Right lobe of liver (tissue), 4 donors: ENCODE measurements at regions not wholly inside any gene's neighbourhood (a gene's known extent, or its start where the extent isn't known, plus 50 kb on each side); places are given as distances from the start of the nearest gene placed in this dataset.

ENCODE experiments used
- POLR2A ChIP-seq: fragments of 450-650 bp; IDR thresholded peaks from one replicate; pipeline ENCODE4 v1.6.1; 2017; ENCODE audit warnings: antibody characterized with exemption, mild to moderate bottlenecking
- TF ChIP-seq, protein P1 (sequence below), 4 donors: fragments of 200-600 bp in 3 of 4; fragments of 450-650 bp in 1 of 4; IDR thresholded peaks; one replicate each; pipeline versions ENCODE4 v1.5.1 to v1.8.0; 2016 to 2022; ENCODE audit warnings: antibody characterized with exemption in 4 of 4, mild to moderate bottlenecking in 2 of 4
- donor health status: DM: no; HTN: no; CAD: no.
- donor health status: DM: no; HTN: no; CAD: no.
- donor health status: DM: no; HTN: yes; CAD: no.

DNA sequence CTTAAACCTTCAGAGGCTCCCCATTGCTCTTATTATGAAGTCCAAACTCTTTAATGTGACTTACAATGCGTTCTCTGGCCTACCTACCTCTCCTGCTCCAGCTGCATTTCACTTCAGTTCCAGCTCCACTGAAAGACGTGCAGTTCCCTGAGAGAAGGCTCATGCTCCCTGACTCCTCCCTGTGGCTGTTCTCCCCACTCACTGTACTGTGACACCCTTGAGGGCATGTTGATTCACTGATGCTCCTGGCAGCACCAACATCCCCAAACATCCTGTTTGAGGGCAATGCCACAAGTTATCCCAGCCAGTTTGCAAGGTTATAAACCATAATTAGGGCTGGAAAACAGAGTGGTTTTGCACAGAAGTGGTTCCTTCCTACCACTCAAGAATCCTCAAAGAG, 111.2 kb downstream of the LSM5 start:
- TF ChIP-seq POLR2A: no peak
- TF ChIP-seq, protein P1, sequence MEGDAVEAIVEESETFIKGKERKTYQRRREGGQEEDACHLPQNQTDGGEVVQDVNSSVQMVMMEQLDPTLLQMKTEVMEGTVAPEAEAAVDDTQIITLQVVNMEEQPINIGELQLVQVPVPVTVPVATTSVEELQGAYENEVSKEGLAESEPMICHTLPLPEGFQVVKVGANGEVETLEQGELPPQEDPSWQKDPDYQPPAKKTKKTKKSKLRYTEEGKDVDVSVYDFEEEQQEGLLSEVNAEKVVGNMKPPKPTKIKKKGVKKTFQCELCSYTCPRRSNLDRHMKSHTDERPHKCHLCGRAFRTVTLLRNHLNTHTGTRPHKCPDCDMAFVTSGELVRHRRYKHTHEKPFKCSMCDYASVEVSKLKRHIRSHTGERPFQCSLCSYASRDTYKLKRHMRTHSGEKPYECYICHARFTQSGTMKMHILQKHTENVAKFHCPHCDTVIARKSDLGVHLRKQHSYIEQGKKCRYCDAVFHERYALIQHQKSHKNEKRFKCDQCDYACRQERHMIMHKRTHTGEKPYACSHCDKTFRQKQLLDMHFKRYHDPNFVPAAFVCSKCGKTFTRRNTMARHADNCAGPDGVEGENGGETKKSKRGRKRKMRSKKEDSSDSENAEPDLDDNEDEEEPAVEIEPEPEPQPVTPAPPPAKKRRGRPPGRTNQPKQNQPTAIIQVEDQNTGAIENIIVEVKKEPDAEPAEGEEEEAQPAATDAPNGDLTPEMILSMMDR (IDR thresholded peaks at IDR 0.05): no peak
